Transverse colon (tissue), 4 donors: ENCODE measurements at regions not wholly inside any gene's neighbourhood (a gene's known extent, or its start where the extent isn't known, plus 50 kb on each side); places are given as distances from the start of the nearest gene placed in this dataset.

Source experiments
- DNase-seq: peaks from one replicate; pipeline ENCODE4 v3.0.0-alpha.2; 2019
- H3K27ac ChIP-seq, 4 donors: fragments of 200-600 bp; sonication (generic); 2 replicates each; pipeline ENCODE4 v1.5.1; 2016 to 2018; ENCODE audit warnings: inconsistent platforms in 4 of 4
- H3K27me3 ChIP-seq: fragments of 200-600 bp; sonication (generic); 2 replicates; pipeline ENCODE4 v1.5.1; 2017; ENCODE audit warnings: inconsistent platforms
- H3K36me3 ChIP-seq, 4 donors: fragments of 200-600 bp; sonication (generic); 2 replicates each; pipeline ENCODE4 v1.5.1; 2017 to 2019; ENCODE audit warnings: inconsistent platforms in 4 of 4
- H3K4me1 ChIP-seq, 4 donors: fragments of 200-600 bp; sonication (generic); 2 replicates each; pipeline ENCODE4 v1.5.1; 2017 to 2020; ENCODE audit warnings: inconsistent platforms in 4 of 4
- H3K4me3 ChIP-seq, 4 donors: fragments of 200-600 bp; sonication (generic); 1 replicate in 1 of 4; 2 replicates in 3 of 4; pipeline versions ENCODE4 v1.5.1 to v1.6.1; 2017 to 2019; ENCODE audit warnings: inconsistent platforms in 4 of 4
- H3K9me3 ChIP-seq, 2 donors: fragments of 200-600 bp; sonication (generic); 2 replicates each; pipeline ENCODE4 v1.5.1; 2017 to 2019; ENCODE audit warnings: inconsistent platforms in 2 of 2
- EP300 ChIP-seq: sonication (generic); formaldehyde crosslinking; IDR thresholded peaks from one replicate; pipeline ENCODE4 v1.6.1; 2017; ENCODE audit warnings: antibody characterized with exemption, low read depth
- POLR2A ChIP-seq: fragments of 450-650 bp; IDR thresholded peaks from one replicate; pipeline ENCODE4 v1.6.1; 2016; ENCODE audit warnings: antibody characterized with exemption, mild to moderate bottlenecking, moderate library complexity
- POLR2AphosphoS5 ChIP-seq, 3 donors: sonication (generic); formaldehyde crosslinking; IDR thresholded peaks; one replicate each; pipeline ENCODE4 v1.6.1; 2016; ENCODE audit warnings: antibody characterized with exemption in 3 of 3
- WGBS, 2 donors: methylation state at CpG; one replicate each; pipeline ENCODE4 v1.1.5; 2018; ENCODE audit warnings: low coverage in 1 of 2; 5-methylcytosine and 5-hydroxymethylcytosine counted together
- in situ Hi-C, 4 donors: fragments of 200-750 bp; cut with MboI; loops; one replicate each; pipeline versions ENCODE4 v1.15.0 to v1.15.1; 2017; ENCODE audit warnings: low sequenced_read_pairs in 3 of 4, low pct_ligation_motif_present in 1 of 4, low pct_unique_long_range_greater_than_20kb in 1 of 4
- intact Hi-C: fragments of 100-400 bp; cut with DNase I; formaldehyde crosslinking; loops from one replicate; pipeline ENCODE4 v1.15.1; 2023; ENCODE audit warnings: low total_unique reads
- TF ChIP-seq, protein P1 (sequence below), 5 experiments: fragments of 200-600 bp in 3 of 5; fragments of 450-650 bp in 2 of 5; sonication (generic) in 3 of 5; IDR thresholded peaks; 1 replicate in 2 of 5; 2 replicates in 3 of 5; pipeline ENCODE4 v1.5.1; 2016 to 2017; ENCODE audit warnings: antibody characterized with exemption in 5 of 5, inconsistent platforms in 3 of 5, mild to moderate bottlenecking in 2 of 5, moderate library complexity in 1 of 5

DNA sequence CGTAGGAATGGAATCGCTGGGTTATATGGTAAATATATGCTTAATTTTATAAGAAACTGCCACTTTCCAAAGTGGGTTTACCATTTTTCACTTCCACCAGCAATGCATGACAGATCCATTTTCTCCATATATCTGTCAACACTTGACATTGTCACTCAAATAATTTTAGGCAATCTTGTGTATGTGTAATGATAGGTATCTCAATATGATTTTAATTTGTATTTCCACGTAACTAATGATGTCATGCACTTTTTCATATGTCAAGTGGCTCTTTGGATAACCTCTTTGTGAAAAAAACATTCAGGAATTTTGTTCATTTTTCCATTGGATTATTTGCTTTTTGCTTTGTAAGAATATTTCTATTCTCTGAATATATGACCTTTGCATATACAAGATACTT lies 419.9 kb downstream of the BTBD3 start:
- Histone ChIP-seq H3K4me3 (no peak overlapping the region), H3K4me1 (no peaks in the 10 kb centered on the region), H3K36me3 (no peaks in the 10 kb centered on the region), H3K27me3 (no peaks in the 10 kb centered on the region), H3K9me3 (no peaks in the 10 kb centered on the region), H3K27ac (no peak overlapping the region)
- TF ChIP-seq POLR2AphosphoS5 (IDR thresholded peaks at IDR 0.05) (no peak), POLR2A (no peak), EP300 (no peak)
- TF ChIP-seq, protein P1, sequence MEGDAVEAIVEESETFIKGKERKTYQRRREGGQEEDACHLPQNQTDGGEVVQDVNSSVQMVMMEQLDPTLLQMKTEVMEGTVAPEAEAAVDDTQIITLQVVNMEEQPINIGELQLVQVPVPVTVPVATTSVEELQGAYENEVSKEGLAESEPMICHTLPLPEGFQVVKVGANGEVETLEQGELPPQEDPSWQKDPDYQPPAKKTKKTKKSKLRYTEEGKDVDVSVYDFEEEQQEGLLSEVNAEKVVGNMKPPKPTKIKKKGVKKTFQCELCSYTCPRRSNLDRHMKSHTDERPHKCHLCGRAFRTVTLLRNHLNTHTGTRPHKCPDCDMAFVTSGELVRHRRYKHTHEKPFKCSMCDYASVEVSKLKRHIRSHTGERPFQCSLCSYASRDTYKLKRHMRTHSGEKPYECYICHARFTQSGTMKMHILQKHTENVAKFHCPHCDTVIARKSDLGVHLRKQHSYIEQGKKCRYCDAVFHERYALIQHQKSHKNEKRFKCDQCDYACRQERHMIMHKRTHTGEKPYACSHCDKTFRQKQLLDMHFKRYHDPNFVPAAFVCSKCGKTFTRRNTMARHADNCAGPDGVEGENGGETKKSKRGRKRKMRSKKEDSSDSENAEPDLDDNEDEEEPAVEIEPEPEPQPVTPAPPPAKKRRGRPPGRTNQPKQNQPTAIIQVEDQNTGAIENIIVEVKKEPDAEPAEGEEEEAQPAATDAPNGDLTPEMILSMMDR (IDR thresholded peaks at IDR 0.05) = no peak
- intact Hi-C loops = no loop called here
- WGBS, 2 donors = 75 to 92% methylated on average over 3 of the region's 3 CpGs
- in situ Hi-C loops = loop anchor here in 1 of 4 donors (25.0 kb wide), 1 partner anchor 100 kb away; no protein-coding TSS in a partner anchor
- DNase-seq = no peak

GRCh38 chr20:12345978-12346377 lies 428.3 kb downstream of the BTBD3 start:
- H3K27me3 ChIP-seq = no peaks in the 10 kb centered on the region
- H3K36me3 ChIP-seq = no peaks in the 10 kb centered on the region
- WGBS, 2 donors = 60 to 86% methylated on average over 1 to 2 of the region's 2 CpGs
- H3K4me1 ChIP-seq = no peaks in the 10 kb centered on the region
- intact Hi-C loops = no loop called here
- in situ Hi-C loops = loop anchor here in 1 of 4 donors (25.0 kb wide), 1 partner anchor 91 kb away; no protein-coding TSS in a partner anchor
- no peaks in the 10 kb centered on the region for H3K9me3 ChIP-seq
- no peak overlapping the region for H3K27ac ChIP-seq
- TF ChIP-seq, protein P1 (IDR thresholded peaks at IDR 0.05) = no peak
- TF ChIP-seq POLR2A (no peak), POLR2AphosphoS5 (IDR thresholded peaks at IDR 0.05) (no peak), EP300 (no peak)
- no peak overlapping the region for H3K4me3 ChIP-seq
- no peak for DNase-seq

DNA sequence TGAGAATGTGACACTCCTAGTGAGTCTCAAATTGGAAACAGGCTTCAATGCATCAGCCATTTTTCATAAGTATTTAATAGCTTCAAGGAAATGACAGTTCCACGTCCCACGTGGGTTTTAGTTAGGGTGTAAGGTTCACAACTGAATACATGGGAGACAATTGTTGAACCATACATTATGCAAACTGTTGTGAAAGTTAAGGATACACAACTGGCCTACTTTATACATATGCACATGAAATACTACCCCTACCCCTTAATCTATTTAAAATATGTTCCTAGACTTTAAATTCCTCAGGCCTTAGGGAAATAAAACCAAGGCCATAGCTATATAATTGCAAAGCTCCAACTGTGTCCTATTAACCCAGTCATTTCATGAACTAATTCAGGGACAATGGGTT lies 436.1 kb downstream of the BTBD3 start:
- Histone ChIP-seq H3K27me3 (no peaks in the 10 kb centered on the region), H3K4me1 (no peaks in the 10 kb centered on the region), H3K36me3 (no peaks in the 10 kb centered on the region), H3K4me3 (no peak overlapping the region), H3K27ac (no peak overlapping the region), H3K9me3 (no peaks in the 10 kb centered on the region)
- in situ Hi-C loops (no loop called here), intact Hi-C loops (no loop called here)
- TF ChIP-seq POLR2A (no peak), EP300 (no peak), POLR2AphosphoS5 (IDR thresholded peaks at IDR 0.05) (no peak)
- TF ChIP-seq, protein P1 (IDR thresholded peaks at IDR 0.05) = no peak
- WGBS, 2 donors = 33 to 66% methylated on average over 2 of the region's 2 CpGs
- DNase-seq = no peak

- H3K9me3 ChIP-seq = no peaks in the 10 kb centered on the region
- intact Hi-C loops (no loop called here), in situ Hi-C loops (no loop called here)
- 29 to 41% methylated on average over 1 of the region's 1 CpG for WGBS, 2 donors
- no peak for DNase-seq
- no peak overlapping the region for H3K27ac ChIP-seq
- H3K36me3 ChIP-seq = no peaks in the 10 kb centered on the region
- no peak overlapping the region for H3K4me3 ChIP-seq
- TF ChIP-seq POLR2A (no peak), POLR2AphosphoS5 (IDR thresholded peaks at IDR 0.05) (no peak)
- no peaks in the 10 kb centered on the region for H3K27me3 ChIP-seq
- H3K4me1 ChIP-seq = no peaks in the 10 kb centered on the region
Observed at GRCh38 chr20:12354725-12355124, 437.0 kb downstream of the BTBD3 start.

- WGBS, 2 donors = 82 to 100% methylated on average over 1 of the region's 1 CpG
- Histone ChIP-seq H3K4me1 (no peaks in the 10 kb centered on the region), H3K27ac (no peak overlapping the region), H3K4me3 (no peak overlapping the region), H3K27me3 (no peaks in the 10 kb centered on the region), H3K9me3 (no peaks in the 10 kb centered on the region), H3K36me3 (no peaks in the 10 kb centered on the region)
- TF ChIP-seq, protein P1 (IDR thresholded peaks at IDR 0.05) = no peak
- TF ChIP-seq EP300 (no peak), POLR2AphosphoS5 (IDR thresholded peaks at IDR 0.05) (no peak), POLR2A (no peak)
- in situ Hi-C loops (no loop called here), intact Hi-C loops (no loop called here)
- no peak for DNase-seq
Observed at GRCh38 chr20:12355185-12355584, 437.5 kb downstream of the BTBD3 start.
